Spleen (tissue), 11 donors: ENCODE measurements at regions not wholly inside any gene's neighbourhood (a gene's known extent, or its start where the extent isn't known, plus 50 kb on each side); places are given as distances from the start of the nearest gene placed in this dataset.
"Not testable (repeated sequence)": the region's sequence is repeated elsewhere in the genome, so short reads cannot be mapped to it uniquely, and the experiment has no call there.

Experiments
- DNase-seq: peaks from one replicate; pipeline ENCODE4 v3.0.0-alpha.2; 2020
- H3K27ac ChIP-seq, 8 donors: fragments of 200-600 bp; sonication (generic) in 7 of 8; 1 replicate in 4 of 8; 2 replicates in 4 of 8; pipeline versions ENCODE4 v1.5.0 to v1.8.0; 2016 to 2021; ENCODE audit warnings: inconsistent platforms in 4 of 8, mild to moderate bottlenecking in 4 of 8, moderate library complexity in 1 of 8
- H3K27me3 ChIP-seq, 7 donors: fragments of 200-600 bp; sonication (generic) in 6 of 7; replicated peaks in 1 of 7; 1 replicate in 4 of 7; 2 replicates in 3 of 7; pipeline versions ENCODE4 v1.5.0 to v1.8.0; 2016 to 2021; ENCODE audit warnings: inconsistent platforms in 3 of 7, mild to moderate bottlenecking in 1 of 7
- H3K36me3 ChIP-seq, 6 donors: fragments of 200-600 bp; sonication (generic) in 5 of 6; 1 replicate in 4 of 6; 2 replicates in 2 of 6; pipeline versions ENCODE4 v1.5.0 to v1.8.0; 2016 to 2021; ENCODE audit warnings: inconsistent platforms in 2 of 6
- H3K4me1 ChIP-seq, 6 donors: fragments of 200-600 bp; sonication (generic) in 5 of 6; 1 replicate in 3 of 6; 2 replicates in 3 of 6; pipeline versions ENCODE4 v1.5.0 to v1.8.0; 2016 to 2021; ENCODE audit warnings: inconsistent platforms in 3 of 6
- H3K4me3 ChIP-seq, 8 donors: fragments of 200-600 bp; sonication (generic) in 7 of 8; 1 replicate in 4 of 8; 2 replicates in 4 of 8; pipeline versions ENCODE4 v1.5.0 to v1.8.0; 2016 to 2021; ENCODE audit warnings: inconsistent platforms in 4 of 8, mild to moderate bottlenecking in 4 of 8, moderate library complexity in 2 of 8
- H3K9me3 ChIP-seq, 8 donors: fragments of 200-600 bp; sonication (generic) in 7 of 8; 1 replicate in 4 of 8; 2 replicates in 4 of 8; pipeline versions ENCODE4 v1.5.0 to v1.8.0; 2016 to 2021; ENCODE audit warnings: inconsistent platforms in 4 of 8
- POLR2A ChIP-seq, 3 donors: fragments of 450-650 bp; IDR thresholded peaks; one replicate each; pipeline ENCODE4 v1.5.1; 2017; ENCODE audit warnings: antibody characterized with exemption in 3 of 3, mild to moderate bottlenecking in 1 of 3
- POLR2AphosphoS5 ChIP-seq, 3 donors: sonication (generic); formaldehyde crosslinking; IDR thresholded peaks; one replicate each; pipeline ENCODE4 v1.5.1; 2017; ENCODE audit warnings: antibody characterized with exemption in 3 of 3
- WGBS, 5 donors: extraction: QIAGEN DNeasy Blood & Tissue Kit in 3 of 5; methylation state at CpG; one replicate each; pipeline versions ENCODE4 v1.1.5 to v1.1.7; 2013 to 2018; 5-methylcytosine and 5-hydroxymethylcytosine counted together
- intact Hi-C: fragments of 100-400 bp; cut with DNase I; formaldehyde crosslinking; loops from one replicate; pipeline ENCODE4 v1.15.0; 2023; ENCODE audit warnings: low total_unique reads
- TF ChIP-seq, protein P1 (sequence below), 11 experiments: fragments of 200-600 bp in 7 of 11; fragments of 450-650 bp in 4 of 11; sonication (generic) in 4 of 11; IDR thresholded peaks in 8 of 11; conservative IDR thresholded peaks in 3 of 11; 1 replicate in 7 of 11; 2 replicates in 4 of 11; pipeline versions ENCODE4 v1.4.0 to v1.8.0; 2016 to 2021; ENCODE audit warnings: antibody characterized with exemption in 11 of 11, inconsistent platforms in 4 of 11, mild to moderate bottlenecking in 1 of 11
- donor health status: healthy with polysubstance abuse.
- donor health status: DM: no; HTN: no; CAD: no; lungs with moderate emphysema.
- donor health status: DM: no; HTN: no; CAD: no.
- donor health status: Bipolar disorder and iron deficiency.
- donor health status: healthy.
- donor health status: DM: no; HTN: no; CAD: no.
- donor health status: DM: yes; HTN: yes; CAD: no.

- DNase-seq = no peak
- intact Hi-C loops = no loop called here
- H3K9me3 ChIP-seq = peaks cover 0 to 10% (median 3%) of the 10 kb centered on the region in 8 donors
- H3K36me3 ChIP-seq = no peaks in the 10 kb centered on the region
- H3K27me3 ChIP-seq = no peaks in the 10 kb centered on the region
- TF ChIP-seq POLR2AphosphoS5 (IDR thresholded peaks at IDR 0.05) (no peak), POLR2A (IDR thresholded peaks at IDR 0.05) (no peak)
- TF ChIP-seq, protein P1, sequence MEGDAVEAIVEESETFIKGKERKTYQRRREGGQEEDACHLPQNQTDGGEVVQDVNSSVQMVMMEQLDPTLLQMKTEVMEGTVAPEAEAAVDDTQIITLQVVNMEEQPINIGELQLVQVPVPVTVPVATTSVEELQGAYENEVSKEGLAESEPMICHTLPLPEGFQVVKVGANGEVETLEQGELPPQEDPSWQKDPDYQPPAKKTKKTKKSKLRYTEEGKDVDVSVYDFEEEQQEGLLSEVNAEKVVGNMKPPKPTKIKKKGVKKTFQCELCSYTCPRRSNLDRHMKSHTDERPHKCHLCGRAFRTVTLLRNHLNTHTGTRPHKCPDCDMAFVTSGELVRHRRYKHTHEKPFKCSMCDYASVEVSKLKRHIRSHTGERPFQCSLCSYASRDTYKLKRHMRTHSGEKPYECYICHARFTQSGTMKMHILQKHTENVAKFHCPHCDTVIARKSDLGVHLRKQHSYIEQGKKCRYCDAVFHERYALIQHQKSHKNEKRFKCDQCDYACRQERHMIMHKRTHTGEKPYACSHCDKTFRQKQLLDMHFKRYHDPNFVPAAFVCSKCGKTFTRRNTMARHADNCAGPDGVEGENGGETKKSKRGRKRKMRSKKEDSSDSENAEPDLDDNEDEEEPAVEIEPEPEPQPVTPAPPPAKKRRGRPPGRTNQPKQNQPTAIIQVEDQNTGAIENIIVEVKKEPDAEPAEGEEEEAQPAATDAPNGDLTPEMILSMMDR (IDR thresholded peaks at IDR 0.05 in 8 of 11, conservative IDR thresholded peaks at IDR 0.05 in 3 of 11) = no peak
- no peak overlapping the region for H3K27ac ChIP-seq
- 73 to 95% (median 87%) methylated on average over 3 of the region's 3 CpGs for WGBS, 5 donors
- no peaks in the 10 kb centered on the region for H3K4me1 ChIP-seq
- H3K4me3 ChIP-seq = no peak overlapping the region
These were observed 63.7 kb upstream of the SYT4 start for GRCh38 chr18:43341014-43341413.

DNA sequence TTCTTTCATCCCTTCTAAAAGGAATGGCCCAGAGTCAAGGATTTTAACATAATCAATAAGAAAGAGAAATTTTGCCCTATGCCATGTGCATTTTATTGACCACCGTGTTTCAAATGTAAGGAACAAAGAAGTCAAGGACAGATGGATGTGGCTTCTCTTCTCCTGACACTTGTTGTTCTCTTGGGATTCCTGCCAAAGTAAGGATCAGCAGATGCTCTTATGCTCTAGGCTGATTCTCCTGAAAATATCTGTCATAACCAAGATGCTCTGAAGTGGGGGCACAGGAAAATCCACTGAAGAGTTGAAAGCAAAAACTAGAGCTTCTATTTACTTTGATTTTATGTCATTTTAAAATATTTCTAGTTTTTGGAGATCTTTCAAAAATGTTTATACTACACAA lies 72.9 kb upstream of the SYT4 start:
- Histone ChIP-seq H3K9me3 (no peaks in the 10 kb centered on the region), H3K27ac (no peak overlapping the region), H3K36me3 (no peaks in the 10 kb centered on the region), H3K4me3 (no peak overlapping the region), H3K4me1 (no peaks in the 10 kb centered on the region), H3K27me3 (no peaks in the 10 kb centered on the region)
- DNase-seq = no peak
- intact Hi-C loops = no loop called here
- WGBS, 5 donors = 59 to 83% (median 71%) methylated on average over 1 of the region's 1 CpG
- no peak for TF ChIP-seq POLR2A (IDR thresholded peaks at IDR 0.05)
- TF ChIP-seq, protein P1 (IDR thresholded peaks at IDR 0.05 in 8 of 11, conservative IDR thresholded peaks at IDR 0.05 in 3 of 11) = no peak
- no peak for TF ChIP-seq POLR2AphosphoS5 (IDR thresholded peaks at IDR 0.05)

DNA sequence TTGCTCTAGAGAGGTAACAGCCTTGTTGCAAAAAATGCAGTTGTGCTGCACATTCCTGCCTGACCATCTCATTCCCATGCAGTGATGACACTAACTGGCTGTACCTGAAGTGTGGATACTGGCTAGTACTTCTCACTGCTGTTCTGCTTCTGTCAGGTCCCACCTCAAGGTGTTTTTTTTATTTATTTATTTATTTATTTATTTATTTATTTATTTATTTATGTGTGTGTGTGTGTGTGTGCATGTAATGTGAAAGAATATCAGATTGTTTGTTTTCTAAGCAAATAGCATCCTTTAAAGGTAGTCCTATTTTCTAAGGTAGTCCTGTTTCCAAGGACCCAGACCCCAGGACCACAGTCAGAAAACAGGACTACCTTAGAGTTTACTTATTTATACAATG lies 87.2 kb upstream of the SYT4 start:
- TF ChIP-seq POLR2A (IDR thresholded peaks at IDR 0.05) (no peak), POLR2AphosphoS5 (IDR thresholded peaks at IDR 0.05) (no peak)
- TF ChIP-seq, protein P1 (IDR thresholded peaks at IDR 0.05 in 8 of 11, conservative IDR thresholded peaks at IDR 0.05 in 3 of 11) = no peak
- DNase-seq = no peak
- Histone ChIP-seq H3K36me3 (no peaks in the 10 kb centered on the region), H3K4me3 (no peak overlapping the region), H3K9me3 (no peaks in the 10 kb centered on the region), H3K27ac (no peak overlapping the region), H3K4me1 (no peaks in the 10 kb centered on the region), H3K27me3 (no peaks in the 10 kb centered on the region)
- intact Hi-C loops = no loop called here

DNA sequence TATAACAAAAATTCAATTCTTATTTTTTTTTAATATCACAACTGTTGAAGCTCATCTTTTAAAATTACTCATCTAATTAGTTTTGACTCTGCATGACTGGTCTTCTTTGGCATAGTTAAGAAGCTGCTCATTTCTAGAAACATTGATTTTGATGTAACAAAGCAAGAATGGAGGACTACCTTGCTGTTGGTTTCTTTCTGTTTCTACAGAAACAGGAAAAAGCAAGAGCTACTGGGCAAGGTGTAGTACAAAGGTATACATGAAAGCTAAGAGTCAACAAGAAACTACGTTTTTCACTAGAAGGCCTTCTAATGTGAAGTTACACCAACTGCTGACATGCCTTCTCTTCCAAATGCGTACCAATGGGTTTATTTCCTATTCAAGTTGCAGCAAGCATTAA lies 90.6 kb upstream of the SYT4 start:
- 56 to 80% (median 70%) methylated on average over 2 of the region's 2 CpGs for WGBS, 5 donors
- intact Hi-C loops = no loop called here

DNA sequence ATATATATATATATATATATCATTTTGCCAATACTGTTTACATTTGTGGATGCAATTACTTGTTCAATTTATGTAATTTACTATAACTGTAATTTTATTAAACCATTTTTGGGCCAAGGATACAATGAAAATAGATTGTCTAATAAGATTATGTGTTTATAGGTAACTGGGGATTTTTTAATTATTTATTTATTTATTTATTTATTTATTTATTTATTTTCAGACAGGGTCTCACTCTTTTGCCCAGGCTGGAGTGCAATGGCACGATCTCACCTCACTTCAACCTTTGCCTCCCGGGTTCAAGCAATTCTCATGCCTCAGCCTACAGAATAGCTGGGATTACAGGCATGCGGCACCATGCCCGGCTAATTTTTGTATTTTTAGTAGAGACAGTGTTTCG lies 92.0 kb upstream of the SYT4 start:
- H3K27ac ChIP-seq, H3K9me3 ChIP-seq, intact Hi-C loops, H3K4me3 ChIP-seq, H3K36me3 ChIP-seq, DNase-seq, H3K4me1 ChIP-seq, H3K27me3 ChIP-seq: not testable (repeated sequence)
- WGBS, 5 donors = 87 to 91% (median 90%) methylated on average over 5 of the region's 5 CpGs

More for the DNA sequence above, 90.6 kb upstream of the SYT4 start:
- Histone ChIP-seq H3K36me3 (no peaks in the 10 kb centered on the region), H3K4me3 (no peak overlapping the region), H3K9me3 (no peaks in the 10 kb centered on the region), H3K4me1 (no peaks in the 10 kb centered on the region), H3K27me3 (no peaks in the 10 kb centered on the region), H3K27ac (no peak overlapping the region)
- DNase-seq = no peak
- TF ChIP-seq POLR2AphosphoS5 (IDR thresholded peaks at IDR 0.05) (no peak), POLR2A (IDR thresholded peaks at IDR 0.05) (no peak)
